Prostate gland (tissue), 2 donors: ENCODE measurements at regions not wholly inside any gene's neighbourhood (a gene's known extent, or its start where the extent isn't known, plus 50 kb on each side); places are given as distances from the start of the nearest gene placed in this dataset.

Experiments used
- DNase-seq: peaks from one replicate; pipeline ENCODE4 v3.0.0-alpha.2; 2019; ENCODE audit warnings: low spot score
- H3K27ac ChIP-seq, 2 donors: fragments of 200-600 bp; sonication (generic); 2 replicates each; pipeline ENCODE4 v1.5.1; 2017 to 2019
- H3K27me3 ChIP-seq: fragments of 200-600 bp; sonication (generic); replicated peaks from 2 replicates; pipeline ENCODE4 v1.5.1; 2019; ENCODE audit not compliant: insufficient read depth
- H3K36me3 ChIP-seq, 2 donors: fragments of 200-600 bp; sonication (generic); 1 replicate in 1 of 2; 2 replicates in 1 of 2; pipeline versions ENCODE4 v1.5.1 to v1.8.1; 2017 to 2019
- H3K4me1 ChIP-seq: fragments of 200-600 bp; sonication (generic); replicated peaks from 2 replicates; pipeline ENCODE4 v1.5.1; 2019
- H3K4me3 ChIP-seq, 2 donors: fragments of 200-600 bp; sonication (generic); 2 replicates each; pipeline ENCODE4 v1.5.1; 2017 to 2019
- H3K9me3 ChIP-seq: fragments of 200-600 bp; sonication (generic); 2 replicates; pipeline ENCODE4 v1.5.1; 2017
- POLR2A ChIP-seq: fragments of 450-650 bp; IDR thresholded peaks from one replicate; pipeline ENCODE4 v1.6.1; 2016; ENCODE audit warnings: antibody characterized with exemption, mild to moderate bottlenecking
- POLR2AphosphoS5 ChIP-seq: sonication (generic); formaldehyde crosslinking; IDR thresholded peaks from one replicate; pipeline ENCODE4 v1.6.1; 2017; ENCODE audit warnings: antibody characterized with exemption
- WGBS: methylation state at CpG from one replicate; pipeline ENCODE4 v1.1.5; 2018; 5-methylcytosine and 5-hydroxymethylcytosine counted together
- intact Hi-C: fragments of 100-400 bp; cut with DNase I; formaldehyde crosslinking; loops from one replicate; pipeline ENCODE4 v1.14.2; 2022
- TF ChIP-seq, protein P1 (sequence below), 4 experiments: fragments of 200-600 bp in 2 of 4; fragments of 450-650 bp in 2 of 4; sonication (generic) in 2 of 4; IDR thresholded peaks; 1 replicate in 3 of 4; 2 replicates in 1 of 4; pipeline ENCODE4 v1.5.1; 2016 to 2019; ENCODE audit warnings: antibody characterized with exemption in 4 of 4, mild to moderate bottlenecking in 2 of 4, moderate library complexity in 2 of 4

DNA sequence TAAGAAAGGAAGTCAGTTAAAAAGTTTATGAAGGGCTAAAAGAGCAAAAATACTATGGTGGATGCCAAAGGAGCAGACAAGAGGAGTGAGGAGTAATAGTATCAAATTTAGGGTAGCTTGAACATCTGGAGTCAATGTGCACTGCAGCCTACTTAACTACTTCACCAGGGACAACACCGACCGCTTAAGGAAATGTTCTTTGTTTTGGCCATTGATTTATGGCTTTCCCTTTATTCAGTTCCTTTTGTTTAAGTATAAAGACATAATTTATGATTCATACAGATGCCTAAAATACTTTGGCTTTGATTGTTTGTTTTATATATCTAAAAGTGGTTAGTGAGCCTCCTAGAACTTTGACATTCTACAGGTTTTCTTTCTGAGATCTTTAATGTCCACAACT is 276.3 kb upstream of the PRR20A start:
- intact Hi-C loops: no loop called here
- H3K4me3 ChIP-seq: no peak overlapping the region
- 18% methylated on average over 2 of the region's 2 CpGs for WGBS
- DNase-seq: no peak
- TF ChIP-seq, protein P1, sequence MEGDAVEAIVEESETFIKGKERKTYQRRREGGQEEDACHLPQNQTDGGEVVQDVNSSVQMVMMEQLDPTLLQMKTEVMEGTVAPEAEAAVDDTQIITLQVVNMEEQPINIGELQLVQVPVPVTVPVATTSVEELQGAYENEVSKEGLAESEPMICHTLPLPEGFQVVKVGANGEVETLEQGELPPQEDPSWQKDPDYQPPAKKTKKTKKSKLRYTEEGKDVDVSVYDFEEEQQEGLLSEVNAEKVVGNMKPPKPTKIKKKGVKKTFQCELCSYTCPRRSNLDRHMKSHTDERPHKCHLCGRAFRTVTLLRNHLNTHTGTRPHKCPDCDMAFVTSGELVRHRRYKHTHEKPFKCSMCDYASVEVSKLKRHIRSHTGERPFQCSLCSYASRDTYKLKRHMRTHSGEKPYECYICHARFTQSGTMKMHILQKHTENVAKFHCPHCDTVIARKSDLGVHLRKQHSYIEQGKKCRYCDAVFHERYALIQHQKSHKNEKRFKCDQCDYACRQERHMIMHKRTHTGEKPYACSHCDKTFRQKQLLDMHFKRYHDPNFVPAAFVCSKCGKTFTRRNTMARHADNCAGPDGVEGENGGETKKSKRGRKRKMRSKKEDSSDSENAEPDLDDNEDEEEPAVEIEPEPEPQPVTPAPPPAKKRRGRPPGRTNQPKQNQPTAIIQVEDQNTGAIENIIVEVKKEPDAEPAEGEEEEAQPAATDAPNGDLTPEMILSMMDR (IDR thresholded peaks at IDR 0.05): no peak
- TF ChIP-seq POLR2AphosphoS5 (no peak), POLR2A (no peak)
- H3K36me3 ChIP-seq: no peaks in the 10 kb centered on the region
- no peak overlapping the region for H3K27ac ChIP-seq
- no peaks in the 10 kb centered on the region for H3K9me3 ChIP-seq
- H3K4me1 ChIP-seq: no peaks in the 10 kb centered on the region
- no peaks in the 10 kb centered on the region for H3K27me3 ChIP-seq

DNA sequence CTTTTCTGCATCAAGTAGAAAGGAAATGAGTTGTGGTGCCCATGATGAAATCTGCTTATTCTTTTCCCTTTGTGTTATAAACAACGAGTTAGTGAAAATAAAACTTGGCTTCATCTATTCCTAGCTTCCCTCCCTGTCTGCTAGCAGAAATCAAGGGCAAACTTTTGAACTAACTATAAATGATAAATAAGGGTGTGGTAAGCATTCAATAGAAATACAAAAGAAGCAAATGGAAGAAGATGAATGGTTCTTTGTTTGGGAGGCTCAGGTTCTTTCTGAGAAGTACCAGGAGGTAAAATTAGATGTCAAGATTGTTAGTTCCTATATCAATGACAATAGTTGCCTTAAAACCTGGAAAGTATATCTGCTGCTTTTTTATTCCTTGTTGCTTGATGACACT is 275.3 kb upstream of the PRR20A start:
- H3K27ac ChIP-seq: no peak overlapping the region
- TF ChIP-seq, protein P1 (IDR thresholded peaks at IDR 0.05): no peak
- TF ChIP-seq POLR2A (no peak), POLR2AphosphoS5 (no peak)
- intact Hi-C loops: no loop called here
- H3K27me3 ChIP-seq: no peaks in the 10 kb centered on the region
- no peak overlapping the region for H3K4me3 ChIP-seq
- no peaks in the 10 kb centered on the region for H3K36me3 ChIP-seq
- WGBS: 25% methylated on average over 1 of the region's 1 CpG
- DNase-seq: no peak
- H3K4me1 ChIP-seq: no peaks in the 10 kb centered on the region
- H3K9me3 ChIP-seq: no peaks in the 10 kb centered on the region

DNA sequence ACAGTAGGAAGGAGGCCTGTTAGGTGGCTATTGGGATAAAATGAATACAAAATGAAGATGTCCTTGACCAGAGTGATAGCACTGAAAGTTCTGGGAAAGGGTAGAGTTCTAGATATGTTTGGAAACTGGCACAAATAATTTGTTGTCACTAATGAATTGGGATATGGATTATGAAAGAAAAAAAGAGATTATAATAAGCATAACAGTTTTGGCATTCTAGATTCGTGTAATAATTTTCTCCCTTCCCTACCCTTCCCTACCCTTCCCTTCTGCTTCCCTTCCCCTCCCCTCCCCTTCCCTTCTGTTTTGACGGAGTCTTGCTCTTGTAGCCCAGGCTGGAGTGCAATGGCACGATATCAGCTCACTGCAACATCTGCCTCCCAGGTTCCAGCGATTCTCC is 271.0 kb upstream of the PRR20A start:
- intact Hi-C loops: no loop called here
- no peaks in the 10 kb centered on the region for H3K9me3 ChIP-seq
- WGBS: 98% methylated on average over 3 of the region's 4 CpGs

DNA sequence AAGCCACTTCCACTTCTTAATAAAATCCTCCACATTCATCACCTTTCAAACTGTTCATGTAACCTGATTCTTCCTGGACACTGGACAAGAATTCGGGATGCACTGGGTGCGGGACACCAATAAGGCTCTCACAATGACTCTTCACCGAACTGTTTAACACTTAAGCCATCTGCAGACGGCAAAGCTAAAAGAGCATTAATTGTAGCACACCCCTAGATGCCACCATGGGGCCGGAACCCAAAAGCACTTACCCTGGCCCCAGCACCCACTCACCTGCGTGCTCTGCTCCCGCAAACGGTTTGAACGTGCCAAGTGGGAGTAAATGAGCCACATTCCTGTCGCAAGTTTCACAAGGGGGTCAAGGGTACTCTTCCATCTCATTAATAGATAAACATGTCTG is 254.3 kb upstream of the PRR20A start:
- no peak for DNase-seq
- no peak for TF ChIP-seq POLR2A
- TF ChIP-seq, protein P1 (IDR thresholded peaks at IDR 0.05): no peak
- no peak for TF ChIP-seq POLR2AphosphoS5
- H3K27ac ChIP-seq: no peak overlapping the region
- intact Hi-C loops: no loop called here
- no peaks in the 10 kb centered on the region for H3K27me3 ChIP-seq
- 78% methylated on average over 10 of the region's 10 CpGs for WGBS
- no peaks in the 10 kb centered on the region for H3K4me1 ChIP-seq
- no peaks in the 10 kb centered on the region for H3K36me3 ChIP-seq
- no peaks in the 10 kb centered on the region for H3K9me3 ChIP-seq
- H3K4me3 ChIP-seq: no peak overlapping the region

More for the DNA sequence above, 271.0 kb upstream of the PRR20A start:
- no peaks in the 10 kb centered on the region for H3K4me1 ChIP-seq
- no peaks in the 10 kb centered on the region for H3K36me3 ChIP-seq
- no peak overlapping the region for H3K4me3 ChIP-seq
- H3K27me3 ChIP-seq: no peaks in the 10 kb centered on the region
- H3K27ac ChIP-seq: no peak overlapping the region
- DNase-seq: no peak
- TF ChIP-seq POLR2A (no peak), POLR2AphosphoS5 (no peak)
- TF ChIP-seq, protein P1 (IDR thresholded peaks at IDR 0.05): no peak

DNA sequence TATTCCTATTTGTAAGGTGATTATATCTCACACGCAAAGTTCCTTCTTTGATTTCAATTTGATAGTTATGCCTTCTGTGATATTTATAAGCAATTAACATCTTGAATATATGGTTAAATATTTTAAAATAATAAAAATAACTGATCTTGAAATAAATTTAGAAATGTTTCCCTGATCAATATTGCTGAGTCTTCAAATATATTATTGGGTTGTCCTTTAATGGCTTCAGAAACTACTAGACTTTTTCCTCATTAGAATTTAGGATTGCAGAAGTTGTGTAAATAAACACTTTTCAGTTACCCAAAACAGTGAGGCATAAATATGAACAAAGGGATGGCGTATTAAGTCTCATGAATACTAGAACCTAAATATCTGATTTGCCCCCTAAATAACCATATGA is 252.3 kb upstream of the PRR20A start:
- no peaks in the 10 kb centered on the region for H3K9me3 ChIP-seq
- no peak overlapping the region for H3K27ac ChIP-seq
- no peaks in the 10 kb centered on the region for H3K27me3 ChIP-seq
- no peaks in the 10 kb centered on the region for H3K36me3 ChIP-seq
- intact Hi-C loops: no loop called here
- no peak for DNase-seq
- TF ChIP-seq POLR2A (no peak), POLR2AphosphoS5 (no peak)
- TF ChIP-seq, protein P1 (IDR thresholded peaks at IDR 0.05): no peak
- no peak overlapping the region for H3K4me3 ChIP-seq
- WGBS: 92% methylated on average over 2 of the region's 2 CpGs
- H3K4me1 ChIP-seq: no peaks in the 10 kb centered on the region
